HG02981 (cell line): ENCODE measurements at regions not wholly inside any gene's neighbourhood (a gene's known extent, or its start where the extent isn't known, plus 50 kb on each side); places are given as distances from the start of the nearest gene placed in this dataset.
"Not testable (repeated sequence)": the region's sequence is repeated elsewhere in the genome, so short reads cannot be mapped to it uniquely, and the experiment has no call there.

Experiments used
- ATAC-seq: cut with Tn5 transposase; IDR thresholded peaks from one replicate; pipeline ENCODE4 v1.9.1; 2021; ENCODE audit warnings: mild to moderate bottlenecking, moderate library complexity; ENCODE audit not compliant: unreplicated experiment

DNA sequence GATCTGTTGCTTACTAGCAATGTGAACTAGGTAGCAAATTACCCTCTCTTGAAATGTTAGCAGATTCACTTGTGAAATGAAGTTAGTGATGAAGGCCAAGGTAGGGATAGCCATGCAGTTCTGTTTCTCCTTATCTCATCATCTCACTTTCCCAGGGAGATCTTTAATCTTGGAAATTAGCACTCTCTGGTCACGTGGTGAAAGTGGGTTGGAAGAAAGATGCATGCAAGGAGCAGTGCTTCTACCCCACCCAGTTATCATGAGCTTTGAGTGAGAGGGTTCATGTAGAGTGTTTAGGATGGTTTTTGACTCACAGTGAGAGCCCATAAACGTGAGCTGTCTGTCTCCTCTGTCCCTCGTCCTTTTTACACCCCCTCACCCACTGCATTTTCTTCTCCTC, 346.3 kb downstream of the QKI start:
- ATAC-seq = no peak

DNA sequence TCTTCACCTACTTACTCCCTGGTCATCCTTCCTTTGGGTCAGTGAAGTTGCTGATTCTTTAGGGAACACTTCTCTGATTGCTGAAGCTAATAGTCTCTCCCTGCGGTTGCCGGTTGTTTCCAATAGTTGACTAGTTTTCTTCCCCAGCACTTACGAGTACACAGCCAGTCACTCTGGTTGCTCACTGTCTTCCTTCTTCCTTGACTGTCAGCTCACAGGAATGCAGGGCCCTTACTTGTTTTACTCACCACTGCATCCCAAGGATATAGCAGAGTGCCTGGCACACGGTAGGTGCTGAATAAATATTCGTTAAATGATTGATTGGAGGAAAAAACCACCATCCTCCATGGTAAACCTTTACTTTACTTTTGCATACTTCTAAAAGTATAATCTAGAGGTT, 345.0 kb downstream of the QKI start:
- no peak for ATAC-seq

DNA sequence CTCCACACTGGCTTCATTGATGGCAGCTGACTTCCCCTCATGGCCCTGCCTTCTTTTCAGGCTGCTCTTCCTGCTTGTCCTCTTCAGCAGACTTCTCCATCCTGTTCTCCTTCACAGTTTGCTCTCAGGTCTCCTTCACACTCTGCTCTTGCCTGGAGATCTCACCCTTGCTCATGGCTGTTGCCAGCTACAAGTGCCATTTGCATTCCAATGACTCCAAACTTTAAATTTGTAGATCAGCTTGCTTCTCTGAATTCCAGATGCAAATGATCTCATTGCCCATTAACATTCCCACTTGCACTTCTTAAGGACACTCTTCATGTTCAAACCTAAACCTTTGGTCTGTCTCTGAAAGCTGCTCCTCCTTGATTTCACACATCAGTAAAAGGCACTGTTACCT, 343.0 kb downstream of the QKI start:
- ATAC-seq = no peak

DNA sequence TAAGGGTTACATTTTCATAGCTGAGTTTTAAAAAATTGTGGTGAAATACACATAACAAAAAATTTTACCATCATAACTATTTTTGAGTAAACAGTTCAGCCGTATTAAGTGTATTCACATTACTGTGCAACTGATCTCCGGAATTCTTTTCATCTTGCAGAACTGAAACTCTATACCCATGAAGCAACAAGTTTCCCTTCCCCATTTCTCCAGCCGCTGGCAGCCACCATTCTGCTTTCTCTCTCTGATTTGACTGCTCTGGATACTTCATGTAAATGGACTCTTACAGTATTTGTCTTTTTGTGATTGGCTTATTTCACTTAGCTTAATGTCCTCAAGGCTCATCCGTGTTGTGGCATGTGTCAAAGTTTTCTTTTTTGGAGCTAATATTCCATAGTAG, 341.6 kb downstream of the QKI start:
- peak; percentile 100 for ATAC-seq

DNA sequence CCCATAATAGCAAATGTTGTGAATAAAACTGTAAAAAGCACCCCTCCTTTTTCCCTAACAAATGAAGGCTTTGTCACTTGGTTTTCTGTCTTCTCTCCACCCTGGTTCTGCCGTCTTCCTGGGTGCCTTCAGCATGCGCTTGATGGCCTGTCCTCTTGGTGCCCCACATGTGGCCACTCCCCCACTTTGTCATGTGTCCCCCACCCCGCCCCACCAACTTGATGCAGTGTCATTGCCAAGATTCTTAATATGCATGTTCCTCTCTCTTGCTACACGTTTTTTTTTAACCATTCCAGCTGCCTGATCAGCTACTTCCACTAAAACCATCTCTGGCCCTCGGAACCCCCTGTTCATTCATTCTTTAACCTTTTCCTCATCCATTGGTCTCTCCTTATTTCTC, 340.3 kb downstream of the QKI start:
- no peak for ATAC-seq

DNA sequence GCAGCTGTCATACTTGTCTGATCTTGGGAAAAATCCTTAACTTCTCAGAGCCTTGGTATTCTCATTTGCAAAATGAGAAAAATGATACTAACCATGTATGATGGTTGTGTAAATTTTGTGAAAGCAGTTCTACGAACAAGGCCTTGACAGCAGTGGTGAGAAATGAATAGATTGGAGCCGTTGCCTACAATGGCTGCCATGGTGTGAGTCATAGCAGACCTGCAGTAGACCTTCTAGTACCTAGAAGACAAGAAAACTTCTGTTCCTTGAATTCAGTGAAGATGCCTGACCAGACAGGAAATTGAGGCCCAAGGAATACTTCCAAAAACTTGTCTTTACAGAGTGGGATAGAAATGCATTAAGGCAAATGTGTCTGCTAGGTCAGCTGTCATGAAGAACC, 338.9 kb downstream of the QKI start:
- ATAC-seq = no peak

DNA sequence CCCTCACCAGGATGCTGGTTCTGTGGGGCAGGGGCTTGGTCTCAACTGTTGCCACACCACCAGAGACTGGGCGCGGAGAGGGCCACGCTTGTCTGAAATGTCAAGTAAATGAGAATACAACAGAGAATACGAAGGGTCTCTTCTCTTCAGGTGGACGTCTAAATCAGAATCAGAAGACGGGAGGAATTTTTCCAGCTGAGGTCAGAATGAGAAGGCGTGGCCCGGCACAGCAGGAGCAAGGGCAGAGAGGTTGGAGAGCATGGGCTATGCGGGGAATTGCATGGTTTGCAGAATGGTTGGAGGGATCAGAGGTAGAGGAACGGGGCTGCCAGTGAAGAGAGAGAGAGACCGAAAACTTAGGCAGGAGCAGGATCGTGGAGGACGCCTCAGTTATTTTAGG, 337.9 kb downstream of the QKI start:
- ATAC-seq = no peak

DNA sequence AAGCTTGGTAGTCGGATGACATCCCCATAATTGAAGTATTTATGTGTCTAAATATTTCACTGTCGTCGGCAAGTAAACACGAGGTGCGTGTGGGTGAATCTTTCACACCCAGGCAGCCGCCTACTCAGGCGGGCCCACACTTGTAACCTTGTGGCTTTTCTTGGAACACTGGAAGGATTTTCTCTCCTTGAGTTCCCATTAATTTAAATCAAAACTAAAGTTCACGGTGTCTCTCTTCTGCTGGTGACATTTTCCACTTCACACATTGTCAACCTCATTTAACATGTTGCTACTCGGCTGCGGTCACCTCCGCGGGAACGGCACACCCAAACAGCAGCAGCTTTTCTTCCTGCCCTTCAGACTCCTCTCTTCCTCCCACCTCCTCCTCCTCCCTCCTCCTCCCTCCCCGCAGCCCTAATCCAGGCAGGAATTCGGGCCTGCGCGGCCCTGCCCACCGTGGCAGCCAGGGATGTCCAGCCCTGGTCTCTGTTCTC, 336.6 kb downstream of the QKI start:
- ATAC-seq = no peak

DNA sequence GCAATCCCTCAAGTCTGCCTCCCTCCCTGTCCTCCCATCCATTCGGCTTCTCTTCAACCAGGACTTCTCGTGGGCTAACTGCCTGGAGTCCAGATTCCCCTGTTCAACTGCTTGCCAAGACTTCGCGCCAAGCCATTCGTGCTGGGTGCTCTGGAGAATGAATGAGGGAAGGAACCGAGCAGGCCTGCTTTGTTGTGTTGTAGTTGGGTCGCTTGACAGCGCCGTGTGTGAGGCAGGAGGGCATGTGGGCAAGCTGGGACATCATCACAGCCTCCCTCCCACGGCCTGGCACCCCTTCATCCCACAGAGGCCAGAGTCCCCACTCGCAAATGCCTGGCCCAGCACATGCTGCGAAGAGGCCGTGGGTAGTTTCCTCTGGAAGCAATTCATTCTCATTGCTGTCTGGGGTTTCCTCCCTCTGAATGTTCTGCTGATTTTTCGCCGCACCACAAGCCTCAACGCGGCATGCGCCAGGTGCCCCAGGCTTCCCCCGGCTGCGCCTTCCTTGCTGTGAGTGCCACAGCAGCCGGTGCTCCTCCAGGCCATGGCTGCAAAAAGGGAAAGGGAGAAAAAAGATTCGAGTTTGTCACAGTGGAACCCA, 336.0 kb downstream of the QKI start:
- no peak for ATAC-seq

DNA sequence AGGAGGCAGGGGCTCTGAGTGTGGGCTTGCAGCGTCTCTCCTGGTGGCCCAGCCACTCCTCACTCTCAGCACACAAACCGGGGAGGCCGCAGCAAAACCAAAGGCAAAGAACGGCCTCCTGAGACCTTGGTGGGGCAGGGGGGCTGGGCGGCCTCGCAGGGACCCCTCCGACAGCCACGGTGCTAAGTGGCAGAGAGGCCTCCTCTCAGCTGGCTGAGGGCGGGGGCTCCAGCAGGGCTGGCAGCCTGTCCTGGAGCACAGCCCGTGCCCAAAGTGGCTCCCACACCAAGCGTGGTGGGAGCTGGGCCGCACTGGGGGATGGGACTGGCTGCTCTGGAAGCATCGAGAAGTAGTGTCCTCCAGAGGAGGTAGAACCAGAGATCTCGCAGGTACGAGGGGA, 334.4 kb downstream of the QKI start:
- ATAC-seq = no peak

DNA sequence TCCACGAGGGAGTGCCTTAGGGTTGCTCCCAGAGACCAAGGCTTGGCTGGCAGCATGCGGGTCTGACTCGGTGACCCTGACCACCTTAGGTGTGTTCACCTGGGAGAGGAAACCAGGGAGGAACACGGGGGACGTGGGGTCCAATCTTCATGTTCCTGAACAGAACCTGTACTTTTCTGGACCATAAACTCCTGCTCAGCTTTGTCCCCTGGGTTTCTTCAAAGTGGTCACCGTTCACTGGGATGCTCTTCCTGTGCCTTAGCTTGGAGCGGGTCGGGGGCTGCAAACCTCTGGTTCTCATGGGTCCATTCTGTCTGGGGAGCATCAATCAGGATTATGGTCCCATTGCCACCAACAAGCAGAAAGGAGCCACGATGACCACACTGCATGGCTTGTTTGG, 333.5 kb downstream of the QKI start:
- ATAC-seq = no peak

DNA sequence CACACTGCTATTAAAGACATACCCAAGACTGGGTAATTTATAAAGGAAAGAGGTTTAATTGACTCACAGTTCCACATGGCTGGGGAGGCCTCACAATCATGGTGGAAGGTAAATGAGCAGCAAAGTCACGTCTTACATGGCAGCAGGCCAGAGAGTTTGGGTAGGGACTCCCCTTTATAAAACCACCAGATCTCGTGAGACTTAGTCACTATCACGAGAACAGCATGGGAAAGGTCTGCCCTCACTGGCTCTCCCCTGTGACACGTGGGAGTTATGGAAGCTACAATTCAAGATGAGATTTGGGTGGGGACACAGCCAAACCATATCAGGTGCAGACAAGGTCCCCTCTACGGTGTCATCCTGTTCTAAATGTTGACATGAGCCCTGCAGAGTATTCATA, 332.5 kb downstream of the QKI start:
- not testable (repeated sequence) for ATAC-seq

DNA sequence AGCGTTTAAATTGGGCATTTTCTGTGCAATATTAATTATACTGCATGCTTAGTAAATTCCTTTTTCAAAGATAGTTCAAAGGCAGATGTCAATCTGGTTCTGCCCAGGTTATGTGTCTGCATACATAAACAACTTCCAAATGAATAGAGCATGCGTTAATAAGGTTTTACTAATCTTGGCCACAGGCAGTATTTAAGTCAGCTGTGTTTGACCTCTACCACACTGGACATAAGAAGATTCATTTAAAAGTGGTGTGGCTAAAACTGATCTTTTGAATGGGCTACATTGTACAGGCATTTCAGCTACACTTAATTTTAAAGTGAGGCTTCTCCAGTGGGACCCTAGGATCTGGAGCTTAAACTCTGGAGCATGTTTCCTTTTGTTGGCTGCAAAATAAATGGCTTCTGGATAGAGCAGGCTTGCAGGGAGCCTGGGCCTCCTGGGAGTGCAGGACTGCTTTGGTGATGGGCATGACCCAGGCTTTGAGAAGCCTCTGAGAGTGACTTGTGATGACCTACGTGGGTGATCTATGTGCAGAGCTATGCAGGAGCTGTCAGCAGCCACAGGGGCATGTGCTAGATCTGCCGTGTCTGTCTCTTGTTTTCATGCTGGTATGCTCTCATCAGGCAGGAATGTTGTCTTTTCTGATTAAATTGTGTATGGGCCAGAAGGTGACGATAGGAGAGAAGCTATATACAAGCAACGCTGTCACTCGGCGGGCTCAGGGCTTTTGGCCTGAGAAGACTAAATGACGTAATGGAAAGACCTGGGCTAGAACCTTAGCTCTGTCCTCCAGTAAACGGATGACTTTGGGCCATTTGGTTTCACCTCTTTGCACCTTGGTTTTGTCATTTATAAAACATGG, 331.2 kb downstream of the QKI start:
- ATAC-seq = no peak

DNA sequence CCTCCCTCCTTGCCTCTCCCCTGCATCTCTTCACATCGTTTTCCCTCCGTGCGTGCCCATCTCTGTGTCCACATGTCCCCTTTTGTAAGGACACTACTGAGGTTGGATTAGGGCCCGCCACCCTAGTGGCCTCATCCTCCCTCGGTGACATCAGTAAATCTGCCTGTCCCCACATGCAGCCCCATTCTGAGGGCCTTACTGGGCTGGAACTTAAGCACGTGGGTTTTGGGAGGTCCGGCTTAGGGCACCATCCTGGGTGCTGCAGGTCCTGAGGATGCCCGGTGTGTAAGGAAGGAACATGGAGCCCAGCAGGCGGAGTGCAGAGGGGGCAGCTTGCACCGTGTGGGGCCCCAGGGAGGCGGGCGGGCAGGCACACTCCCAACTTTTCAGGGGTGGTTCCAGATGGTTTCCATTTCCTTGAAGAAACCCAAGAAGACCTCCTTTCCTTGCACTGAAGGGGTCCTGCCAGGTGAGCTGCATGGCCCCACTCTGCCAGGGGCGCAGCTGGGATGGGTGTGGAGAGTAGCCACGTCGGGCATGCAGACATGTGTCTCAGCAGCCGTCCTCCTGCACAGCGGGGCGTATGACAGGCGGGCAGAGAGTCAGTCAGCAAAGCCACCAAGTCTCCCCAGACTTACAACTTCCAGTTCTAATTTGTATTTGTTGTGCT, 329.9 kb downstream of the QKI start:
- ATAC-seq = no peak

DNA sequence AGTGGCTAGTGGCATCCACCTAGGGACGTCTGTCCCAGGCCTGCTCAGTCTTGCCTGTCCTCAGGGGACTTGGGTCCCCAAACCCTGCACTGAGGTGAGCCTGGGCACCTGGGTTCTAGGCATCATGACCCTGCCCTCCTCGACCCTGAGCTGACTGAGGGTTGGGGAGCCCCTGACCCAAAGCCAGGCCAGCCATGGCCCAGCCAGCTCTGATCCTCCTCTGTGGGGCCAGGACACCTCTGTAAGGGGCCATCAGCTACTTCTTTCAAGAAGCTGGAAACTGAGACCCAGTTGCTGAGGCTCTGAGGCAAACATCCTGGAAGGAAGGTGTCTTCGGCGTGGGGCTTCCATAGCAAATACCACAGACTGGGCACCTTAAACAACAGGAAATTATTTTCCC, 329.3 kb downstream of the QKI start:
- ATAC-seq = no peak

DNA sequence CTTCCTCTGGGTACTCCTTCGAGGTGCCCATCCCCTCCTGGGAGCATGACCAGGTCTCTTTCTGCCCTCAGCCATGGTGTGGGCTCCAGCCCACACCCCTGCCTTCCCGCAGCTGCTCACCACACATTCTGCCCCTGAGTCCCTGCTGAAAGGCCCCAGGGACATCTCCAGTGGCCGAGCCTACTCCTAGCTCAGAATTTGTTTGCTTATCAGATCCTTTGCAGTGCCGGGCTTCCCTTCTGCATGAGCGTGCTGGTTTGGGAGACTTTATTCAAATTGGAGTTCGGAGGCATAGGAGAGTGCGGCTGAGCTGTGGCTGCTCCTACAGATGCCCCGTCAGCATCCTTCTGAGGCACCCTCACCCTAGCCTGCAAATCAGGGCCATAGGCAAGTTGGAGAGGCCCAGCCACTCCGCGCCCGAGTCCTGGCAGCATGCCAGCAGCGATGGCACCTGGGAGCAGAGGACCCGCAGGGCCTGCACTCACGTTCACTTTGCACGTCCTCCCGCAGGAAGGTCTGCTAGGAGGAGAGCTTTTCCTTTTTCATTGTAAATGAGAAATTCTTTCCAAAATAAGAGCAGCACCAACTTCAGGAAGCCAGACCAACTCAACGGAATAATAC, 327.3 kb downstream of the QKI start:
- ATAC-seq = no peak

DNA sequence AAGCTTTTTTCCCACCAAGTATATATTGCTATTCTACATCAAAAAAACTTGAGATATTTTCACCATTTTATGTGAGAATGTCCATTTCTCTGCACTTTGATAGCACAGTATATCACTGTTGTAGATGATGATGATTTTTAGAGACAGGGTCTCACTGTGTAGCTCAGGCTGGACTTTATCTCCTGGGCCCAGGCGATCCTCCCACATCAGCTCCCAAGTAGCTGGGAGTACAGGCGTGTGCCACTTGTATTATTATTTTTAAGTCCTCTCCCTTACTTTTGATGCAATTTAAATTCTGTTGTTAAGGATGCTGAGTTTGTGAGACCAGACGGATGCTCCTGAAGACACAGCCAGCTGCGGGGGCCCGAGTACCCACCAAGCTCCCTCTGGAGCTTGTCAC, 326.8 kb downstream of the QKI start:
- ATAC-seq = no peak

DNA sequence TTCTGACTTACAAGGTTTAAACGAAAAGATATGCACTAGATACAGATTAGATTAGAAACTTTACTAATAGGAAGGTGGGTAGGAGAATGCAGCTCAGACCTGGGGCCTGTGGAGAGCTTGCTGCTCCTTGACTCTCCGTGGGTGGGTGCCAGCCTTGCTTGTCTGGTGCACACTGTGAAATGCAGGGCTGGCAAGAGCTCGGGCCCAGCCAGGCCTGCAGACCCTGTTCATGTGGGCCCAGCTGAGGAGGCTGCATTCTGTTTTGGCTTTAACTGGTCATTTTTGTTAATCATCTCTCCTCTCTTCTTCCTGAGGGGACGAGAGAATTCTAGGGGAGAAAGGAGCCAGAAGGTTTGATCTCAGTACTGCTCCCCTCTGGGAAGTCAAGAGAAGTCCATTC, 325.4 kb downstream of the QKI start:
- no peak for ATAC-seq

DNA sequence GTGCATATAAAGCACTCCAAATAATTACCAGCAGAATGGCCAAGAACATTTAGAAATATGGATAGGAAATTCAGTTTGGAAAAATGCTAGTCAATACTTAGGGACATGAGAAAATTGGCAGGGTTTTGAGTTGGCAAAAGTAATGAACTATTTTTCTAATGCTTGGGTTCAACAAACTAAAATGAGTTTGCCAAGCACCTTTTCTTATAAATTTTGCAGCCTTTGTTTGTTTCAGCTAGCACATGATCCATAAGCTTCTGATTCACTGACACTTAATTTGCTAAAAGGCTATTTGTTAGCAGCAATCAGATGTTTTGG, 324.8 kb downstream of the QKI start:
- no peak for ATAC-seq

DNA sequence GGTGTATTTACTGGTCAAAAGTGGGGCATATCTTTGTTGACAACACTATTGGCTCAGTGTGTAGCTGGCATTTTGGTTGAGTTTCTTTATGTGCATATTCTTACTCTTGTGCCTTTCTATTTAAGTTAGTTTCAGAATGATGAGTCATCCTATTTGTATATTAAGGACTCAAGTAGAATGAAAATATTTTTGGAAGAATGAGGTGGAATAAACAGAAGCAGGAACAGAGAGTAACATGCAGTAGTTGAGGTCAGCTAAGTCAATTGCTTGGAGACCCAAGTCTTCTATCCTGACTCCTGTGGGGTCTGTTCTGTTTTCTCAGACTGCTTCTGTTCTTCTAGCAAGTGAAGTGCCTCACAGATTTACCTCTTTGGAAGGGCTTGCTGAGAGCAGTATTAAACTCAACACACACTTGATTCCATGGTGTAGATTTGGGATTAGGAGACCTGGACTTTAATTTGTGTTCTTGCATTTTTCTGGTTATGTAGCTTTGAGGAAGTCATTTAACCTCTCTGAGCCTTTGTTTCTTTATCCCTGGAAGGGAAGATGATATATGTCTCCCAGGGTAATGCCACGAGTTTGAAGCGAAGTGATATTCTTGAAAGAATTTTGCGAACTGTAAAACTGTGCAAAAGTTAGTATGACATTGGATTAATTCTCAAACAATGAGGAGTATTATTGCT, 324.3 kb downstream of the QKI start:
- ATAC-seq = no peak

DNA sequence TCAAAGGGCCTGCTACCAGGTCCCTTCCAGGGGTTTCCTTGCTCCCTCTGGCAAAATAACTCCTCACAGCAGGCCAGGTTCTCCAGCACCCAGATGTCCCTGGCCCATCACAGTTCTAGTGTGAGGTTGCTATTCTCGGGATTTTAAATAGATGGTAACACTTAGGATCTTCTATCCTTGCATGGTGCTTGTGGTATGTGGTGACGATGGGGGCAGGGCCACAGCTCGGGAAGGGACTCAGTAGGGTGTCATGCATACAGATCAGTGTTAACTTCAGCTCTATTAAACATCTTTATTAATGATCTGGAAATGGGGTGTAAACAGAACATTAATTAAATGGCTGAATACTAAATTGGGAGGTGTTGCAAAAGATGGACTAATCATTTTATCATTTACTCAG, 323.8 kb downstream of the QKI start:
- no peak for ATAC-seq
